ENCODE measurements at regions not wholly inside any gene's neighbourhood (a gene's known extent, or its start where the extent isn't known, plus 50 kb on each side); places are given as distances from the start of the nearest gene placed in this dataset.

GRCh38 chr21:38175306-38175705, 81.5 kb upstream of the KCNJ15 start:
- no peak for DNase-seq (ENCODE audit: low read depth)
- H3K4me3 ChIP-seq (ENCODE audit: low read depth, low read length): no peak overlapping the region
- TF ChIP-seq, protein P1, sequence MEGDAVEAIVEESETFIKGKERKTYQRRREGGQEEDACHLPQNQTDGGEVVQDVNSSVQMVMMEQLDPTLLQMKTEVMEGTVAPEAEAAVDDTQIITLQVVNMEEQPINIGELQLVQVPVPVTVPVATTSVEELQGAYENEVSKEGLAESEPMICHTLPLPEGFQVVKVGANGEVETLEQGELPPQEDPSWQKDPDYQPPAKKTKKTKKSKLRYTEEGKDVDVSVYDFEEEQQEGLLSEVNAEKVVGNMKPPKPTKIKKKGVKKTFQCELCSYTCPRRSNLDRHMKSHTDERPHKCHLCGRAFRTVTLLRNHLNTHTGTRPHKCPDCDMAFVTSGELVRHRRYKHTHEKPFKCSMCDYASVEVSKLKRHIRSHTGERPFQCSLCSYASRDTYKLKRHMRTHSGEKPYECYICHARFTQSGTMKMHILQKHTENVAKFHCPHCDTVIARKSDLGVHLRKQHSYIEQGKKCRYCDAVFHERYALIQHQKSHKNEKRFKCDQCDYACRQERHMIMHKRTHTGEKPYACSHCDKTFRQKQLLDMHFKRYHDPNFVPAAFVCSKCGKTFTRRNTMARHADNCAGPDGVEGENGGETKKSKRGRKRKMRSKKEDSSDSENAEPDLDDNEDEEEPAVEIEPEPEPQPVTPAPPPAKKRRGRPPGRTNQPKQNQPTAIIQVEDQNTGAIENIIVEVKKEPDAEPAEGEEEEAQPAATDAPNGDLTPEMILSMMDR (IDR thresholded peaks at IDR 0.05; ENCODE audit: low read depth, low read length, missing control alignments): no peak

DNA sequence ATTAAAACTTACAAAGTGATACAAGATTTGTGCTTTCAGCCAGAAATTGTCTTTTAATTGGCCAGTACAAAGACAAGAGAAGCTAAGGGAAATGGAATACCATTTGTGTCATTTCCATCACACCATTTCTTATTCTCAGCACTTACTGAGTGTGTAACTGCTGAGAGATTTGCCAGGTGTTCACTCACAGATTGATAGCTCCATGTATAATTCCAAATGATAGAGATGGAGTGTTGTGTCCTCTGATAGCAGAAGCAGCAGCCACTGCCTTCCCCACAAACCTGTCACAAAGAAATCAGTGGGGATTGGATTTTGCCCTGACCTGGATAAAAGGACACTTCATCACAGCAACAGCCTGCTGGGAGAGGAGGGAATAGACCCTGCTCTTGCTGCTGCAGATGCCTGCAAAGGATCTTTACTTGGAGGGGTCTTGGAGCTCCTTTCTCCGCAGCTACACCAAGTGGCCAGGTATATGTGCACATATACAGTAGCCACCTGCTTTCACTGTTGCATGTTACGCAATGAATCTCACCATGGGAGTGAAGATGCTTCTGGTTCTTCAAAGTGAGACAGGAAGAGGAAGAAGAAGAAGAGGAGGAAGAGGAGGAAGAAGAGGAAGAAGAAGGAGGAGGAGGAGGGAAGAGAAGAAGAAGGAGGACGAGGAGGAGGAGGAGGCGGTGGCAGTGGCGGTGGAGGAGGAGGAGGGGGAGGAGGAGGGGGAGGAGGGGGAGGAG, 78.7 kb upstream of the KCNJ15 start:
- DNase-seq (ENCODE audit: low read depth): no peak
- H3K4me3 ChIP-seq (ENCODE audit: low read depth, low read length): no peak overlapping the region
- TF ChIP-seq, protein P1 (IDR thresholded peaks at IDR 0.05; ENCODE audit: low read depth, low read length, missing control alignments): no peak

DNA sequence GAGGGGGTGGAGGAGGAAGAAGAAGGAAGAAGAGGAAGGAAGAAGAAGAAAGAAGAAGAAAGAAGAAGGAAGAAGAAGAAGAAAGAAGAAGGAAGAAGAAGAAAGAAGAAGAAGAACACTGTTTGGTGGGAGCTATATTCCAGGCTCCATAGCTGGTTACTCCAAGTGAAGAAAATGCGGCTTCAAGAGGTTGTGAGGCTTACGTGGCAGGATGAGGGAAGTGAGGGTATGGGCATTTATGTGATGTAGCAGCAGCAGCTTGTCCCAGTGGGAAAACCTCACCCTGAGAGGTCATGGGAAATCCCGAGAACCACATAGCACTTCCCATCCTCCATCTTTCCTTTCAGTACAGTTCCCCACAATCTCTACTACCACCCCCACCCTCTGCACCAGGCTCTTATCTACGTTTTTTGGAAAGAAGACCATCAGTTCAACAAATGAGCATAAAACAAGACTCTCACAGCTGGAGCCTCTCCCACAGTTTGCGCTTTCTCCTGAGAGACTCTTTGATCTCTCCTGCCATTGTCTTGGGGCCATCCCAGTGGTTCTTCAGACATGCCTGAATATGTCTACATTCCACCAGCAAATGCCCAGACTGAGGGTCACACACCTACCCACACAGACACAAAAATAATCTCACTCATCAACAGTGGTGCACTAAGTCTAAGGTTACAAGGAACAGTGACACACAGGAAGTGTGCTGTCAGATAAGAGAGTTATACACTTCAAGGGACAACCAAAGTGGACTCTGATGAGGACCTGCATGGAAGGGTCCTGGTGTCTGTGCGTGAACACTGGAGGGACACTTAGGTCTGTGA, 77.9 kb upstream of the KCNJ15 start:
- TF ChIP-seq, protein P1 (IDR thresholded peaks at IDR 0.05; ENCODE audit: low read depth, low read length, missing control alignments): no peak
- no peak overlapping the region for H3K4me3 ChIP-seq (ENCODE audit: low read depth, low read length)
- no peak for DNase-seq (ENCODE audit: low read depth)

GRCh38 chr21:38179511-38179910, 77.3 kb upstream of the KCNJ15 start:
- TF ChIP-seq, protein P1 (IDR thresholded peaks at IDR 0.05; ENCODE audit: low read depth, low read length, missing control alignments): no peak
- DNase-seq (ENCODE audit: low read depth): no peak

GRCh38 chr21:38181096-38181495, 75.7 kb upstream of the KCNJ15 start:
- TF ChIP-seq, protein P1 (IDR thresholded peaks at IDR 0.05; ENCODE audit: low read depth, low read length, missing control alignments): no peak
- H3K4me3 ChIP-seq (ENCODE audit: low read depth, low read length): no peak overlapping the region
- no peak for DNase-seq (ENCODE audit: low read depth)

More at GRCh38 chr21:38179511-38179910, 77.3 kb upstream of the KCNJ15 start:
- no peak overlapping the region for H3K4me3 ChIP-seq (ENCODE audit: low read depth, low read length)

GRCh38 chr21:38182370-38182985, 74.3 kb upstream of the KCNJ15 start:
- TF ChIP-seq, protein P1 (IDR thresholded peaks at IDR 0.05; ENCODE audit: low read depth, low read length, missing control alignments): no peak
- no peak for DNase-seq (ENCODE audit: low read depth)

More at GRCh38 chr21:38182370-38182985, 74.3 kb upstream of the KCNJ15 start:
- H3K4me3 ChIP-seq (ENCODE audit: low read depth, low read length): no peak overlapping the region

Data from GM12864 (cell line).